HepG2 (cell line): ENCODE measurements at regions not wholly inside any gene's neighbourhood (a gene's known extent, or its start where the extent isn't known, plus 50 kb on each side); places are given as distances from the start of the nearest gene placed in this dataset.

Experiments
- NFIC ChIP-seq: IDR thresholded peaks from 2 replicates; pipeline ENCODE4 v1.6.1; 2012; ENCODE audit warnings: mild to moderate bottlenecking, low read length, inconsistent platforms
- ZBTB40 ChIP-seq, 2 experiments: fragments of 450-650 bp in 1 of 2; sonication (generic) in 1 of 2; formaldehyde crosslinking in 1 of 2; IDR thresholded peaks; 2 replicates each; pipeline versions ENCODE4 v1.6.1 to v1.8.0; 2016 to 2022; ENCODE audit warnings: antibody characterized with exemption in 1 of 2, mild to moderate bottlenecking in 1 of 2, missing genetic modification reagents in 1 of 2
- ZBTB44 ChIP-seq: sonication (generic); formaldehyde crosslinking; IDR thresholded peaks from 2 replicates; pipeline ENCODE4 v1.4.0; 2020; ENCODE audit warnings: missing genetic modification reagents
- ZBTB7A ChIP-seq: sonication (generic); formaldehyde crosslinking; IDR thresholded peaks from 2 replicates; pipeline ENCODE4 v1.8.0; 2022; ENCODE audit warnings: mild to moderate bottlenecking, missing genetic modification reagents
- ZNF792 ChIP-seq: IDR thresholded peaks from 2 replicates; pipeline ENCODE4 v1.6.1; 2016

GRCh38 chr19:29309637-29310036 is 96.7 kb upstream of the UQCRFS1 start:
- TF ChIP-seq ZBTB7A (CRISPR knock-in tag) = no peak
- TF ChIP-seq ZBTB40 (IDR thresholded peaks at IDR 0.05) = no peak
- TF ChIP-seq ZBTB40 (CRISPR knock-in tag; IDR thresholded peaks at IDR 0.05) = no peak
- TF ChIP-seq ZNF792 (CRISPR knock-in tag) = no peak
- no peak for TF ChIP-seq NFIC
- no peak for TF ChIP-seq ZBTB44 (CRISPR knock-in tag)
